Keratinocyte (primary cell): ENCODE measurements at regions not wholly inside any gene's neighbourhood (a gene's known extent, or its start where the extent isn't known, plus 50 kb on each side); places are given as distances from the start of the nearest gene placed in this dataset.

Experiments used
- DNase-seq: peaks from one replicate; pipeline ENCODE4 v3.0.0-alpha.2; 2011; ENCODE audit warnings: low read depth, missing footprints, low spot score
- FAIRE-seq: peaks from 2 replicates; lab custom pipeline; 2011; peaks lifted over from hg19 to GRCh38; lab: Jason Lieb, UNC
- H2AFZ ChIP-seq: 2 replicates; pipeline ENCODE4 v1.6.0; 2012; ENCODE audit warnings: low read length, control low read depth, inconsistent platforms; ENCODE audit not compliant: control insufficient read depth
- H3K27ac ChIP-seq: 2 replicates; pipeline ENCODE4 v1.5.1; 2011; ENCODE audit warnings: low read length; ENCODE audit not compliant: control insufficient read depth, insufficient read depth
- H3K27me3 ChIP-seq: 3 replicates; pipeline ENCODE4 v1.6.0; 2011; ENCODE audit warnings: low read length; ENCODE audit not compliant: control insufficient read depth, insufficient read depth; ENCODE audit errors: extremely low read depth
- H3K36me3 ChIP-seq, 2 experiments: 2 replicates in 1 of 2; 3 replicates in 1 of 2; pipeline ENCODE4 v1.5.1; 2011; ENCODE audit warnings: low read length in 2 of 2, mild to moderate bottlenecking in 1 of 2; ENCODE audit not compliant: control insufficient read depth in 2 of 2, insufficient read depth in 2 of 2; ENCODE audit errors: extremely low read depth in 1 of 2
- H3K4me1 ChIP-seq: 3 replicates; pipeline ENCODE4 v1.5.1; 2011; ENCODE audit warnings: low read length; ENCODE audit not compliant: control insufficient read depth, insufficient read depth; ENCODE audit errors: extremely low read depth
- H3K4me2 ChIP-seq: 3 replicates; pipeline ENCODE4 v1.6.0; 2011; ENCODE audit warnings: low read depth, low read length; ENCODE audit not compliant: control insufficient read depth, insufficient read depth; ENCODE audit errors: extremely low read depth
- H3K4me3 ChIP-seq, 3 experiments: fragments of 200-600 bp in 1 of 3; sonication (generic) in 1 of 3; 2 replicates in 2 of 3; 3 replicates in 1 of 3; pipeline ENCODE4 v1.5.1; 2011 to 2016; ENCODE audit warnings: low read length in 3 of 3, mild to moderate bottlenecking in 3 of 3, control low read depth in 2 of 3, inconsistent platforms in 1 of 3, low read depth in 1 of 3, mixed read lengths in 1 of 3, mixed run types in 1 of 3, moderate library complexity in 1 of 3; ENCODE audit not compliant: control insufficient read depth in 2 of 3, insufficient read depth in 2 of 3; ENCODE audit errors: extremely low read depth in 1 of 3
- H3K79me2 ChIP-seq: 2 replicates; pipeline ENCODE4 v1.6.0; 2012; ENCODE audit warnings: low read length; ENCODE audit not compliant: control insufficient read depth, insufficient read depth
- H3K9ac ChIP-seq: 3 replicates; pipeline ENCODE4 v1.6.0; 2011; ENCODE audit warnings: low read length; ENCODE audit not compliant: control insufficient read depth, insufficient read depth; ENCODE audit errors: extremely low read depth
- H3K9me1 ChIP-seq: 3 replicates; pipeline ENCODE4 v1.6.0; 2011; ENCODE audit warnings: low read length; ENCODE audit not compliant: control insufficient read depth, insufficient read depth; ENCODE audit errors: extremely low read depth
- H3K9me3 ChIP-seq: 2 replicates; pipeline ENCODE4 v1.5.1; 2012; ENCODE audit warnings: low read depth, low read length; ENCODE audit not compliant: control insufficient read depth
- H4K20me1 ChIP-seq: 3 replicates; pipeline ENCODE4 v1.6.0; 2011; ENCODE audit warnings: low read length; ENCODE audit not compliant: control insufficient read depth, insufficient read depth; ENCODE audit errors: extremely low read depth
- CTCF ChIP-seq, 3 experiments: IDR thresholded peaks in 1 of 3; conservative IDR thresholded peaks in 1 of 3; optimal IDR thresholded peaks in 1 of 3; 2 replicates in 2 of 3; 3 replicates in 1 of 3; pipeline versions ENCODE3 to v1.5.1; 2011; ENCODE audit warnings: low read length in 3 of 3, mild to moderate bottlenecking in 3 of 3, moderate library complexity in 2 of 3, control low read depth in 1 of 3, inconsistent platforms in 1 of 3; ENCODE audit not compliant: insufficient read depth in 2 of 3; ENCODE audit errors: extremely low read depth in 1 of 3
- EZH2 ChIP-seq: IDR thresholded peaks from one replicate; pipeline ENCODE4 v1.6.1; 2012; ENCODE audit warnings: inconsistent platforms, mild to moderate bottlenecking, low read length, moderate library complexity
- dilution Hi-C: fragments of 300-500 bp; cut with MboI; formaldehyde crosslinking; loops from one replicate; pipeline ENCODE4 v1.7.0; 2020; ENCODE audit warnings: low sequenced_read_pairs; ENCODE audit not compliant: extremely low pct_ligation_motif_present

GRCh38 chr3:110063178-110063577, 725.8 kb upstream of the DPPA4 start:
- Histone ChIP-seq H3K4me1 (no peaks in the 10 kb centered on the region), H3K9me1 (no peaks in the 10 kb centered on the region), H3K9ac (no peak overlapping the region), H3K4me2 (no peak overlapping the region), H3K9me3 (no peaks in the 10 kb centered on the region), H3K79me2 (no peaks in the 10 kb centered on the region), H4K20me1 (no peaks in the 10 kb centered on the region), H3K36me3 (no peaks in the 10 kb centered on the region), H2AFZ (no peak overlapping the region), H3K27me3 (no peaks in the 10 kb centered on the region), H3K27ac (no peak overlapping the region), H3K4me3 (no peak overlapping the region)
- DNase-seq, result no peak
- no peak for FAIRE-seq
- dilution Hi-C loops, result no loop called here
- no peak for TF ChIP-seq CTCF (optimal IDR thresholded peaks at IDR 0.05 in 1 of 3, IDR thresholded peaks at IDR 0.05 in 1 of 3, conservative IDR thresholded peaks at IDR 0.05 in 1 of 3; ENCODE audit: extremely low read depth in 1 of 3, insufficient read depth in 2 of 3, low read length in 3 of 3)
- TF ChIP-seq EZH2, result no peak

GRCh38 chr3:110066206-110066605, 728.9 kb upstream of the DPPA4 start:
- H3K4me3 ChIP-seq, result no peak overlapping the region
- FAIRE-seq (no peak), DNase-seq (no peak)
- no peak for TF ChIP-seq CTCF (optimal IDR thresholded peaks at IDR 0.05 in 1 of 3, IDR thresholded peaks at IDR 0.05 in 1 of 3, conservative IDR thresholded peaks at IDR 0.05 in 1 of 3; ENCODE audit: extremely low read depth in 1 of 3, insufficient read depth in 2 of 3, low read length in 3 of 3)
- no peak for TF ChIP-seq EZH2
- dilution Hi-C loops, result no loop called here
- no peak overlapping the region for H3K4me2 ChIP-seq
- no peak overlapping the region for H3K9ac ChIP-seq
- H3K27ac ChIP-seq, result no peak overlapping the region
- no peak overlapping the region for H2AFZ ChIP-seq
- no peaks in the 10 kb centered on the region for H3K9me1 ChIP-seq
- no peaks in the 10 kb centered on the region for H3K36me3 ChIP-seq
- H3K4me1 ChIP-seq, result no peaks in the 10 kb centered on the region
- no peaks in the 10 kb centered on the region for H3K79me2 ChIP-seq
- H3K9me3 ChIP-seq, result no peaks in the 10 kb centered on the region
- no peaks in the 10 kb centered on the region for H4K20me1 ChIP-seq
- no peaks in the 10 kb centered on the region for H3K27me3 ChIP-seq
